Neuronal stem cell (in vitro differentiated cells): ENCODE measurements at regions not wholly inside any gene's neighbourhood (a gene's known extent, or its start where the extent isn't known, plus 50 kb on each side); places are given as distances from the start of the nearest gene placed in this dataset.

Experiments
- DNase-seq: peaks from one replicate; pipeline ENCODE4 v3.0.0-alpha.2; 2013; ENCODE audit warnings: low spot score
- H2AFZ ChIP-seq: one replicate; pipeline ENCODE4 v1.6.1; 2013; ENCODE audit warnings: mild to moderate bottlenecking, low read length, inconsistent platforms
- H2AK5ac ChIP-seq: 2 replicates; pipeline ENCODE4 v1.6.1; 2013; ENCODE audit warnings: low read depth, mild to moderate bottlenecking, inconsistent platforms, low read length, moderate library complexity, mixed read lengths
- H2BK120ac ChIP-seq: 2 replicates; pipeline ENCODE4 v1.6.1; 2013; ENCODE audit warnings: low read depth, mild to moderate bottlenecking, inconsistent platforms, low read length, moderate library complexity, mixed read lengths
- H2BK12ac ChIP-seq: one replicate; pipeline ENCODE4 v1.6.1; 2013; ENCODE audit warnings: low read length, inconsistent platforms
- H2BK15ac ChIP-seq: 2 replicates; pipeline ENCODE4 v1.6.1; 2013; ENCODE audit warnings: mild to moderate bottlenecking, low read length, inconsistent platforms, mixed read lengths
- H2BK5ac ChIP-seq: one replicate; pipeline ENCODE4 v1.6.1; 2013; ENCODE audit warnings: inconsistent platforms, mild to moderate bottlenecking, low read length, moderate library complexity
- H3K14ac ChIP-seq: one replicate; pipeline ENCODE4 v1.6.1; 2013; ENCODE audit warnings: low read length, inconsistent platforms
- H3K18ac ChIP-seq: 2 replicates; pipeline ENCODE4 v1.6.1; 2013; ENCODE audit warnings: low read length, inconsistent platforms
- H3K23ac ChIP-seq: 2 replicates; pipeline ENCODE4 v1.6.1; 2013; ENCODE audit warnings: low read depth, mild to moderate bottlenecking, mixed read lengths, low read length, inconsistent platforms; ENCODE audit not compliant: poor library complexity
- H3K27ac ChIP-seq: replicated peaks from 3 replicates; pipeline ENCODE4 v1.5.1; 2013; ENCODE audit warnings: low read length, inconsistent platforms
- H3K27me3 ChIP-seq, 3 experiments: 2 replicates each; pipeline ENCODE4 v1.6.1; 2013; ENCODE audit warnings: low read length in 3 of 3, mild to moderate bottlenecking in 2 of 3, inconsistent platforms in 1 of 3, low read depth in 1 of 3, mixed read lengths in 1 of 3, moderate library complexity in 1 of 3; ENCODE audit not compliant: control insufficient read depth in 3 of 3, insufficient read depth in 3 of 3
- H3K36me3 ChIP-seq, 2 donors: replicated peaks in 1 of 2; 2 replicates each; pipeline ENCODE4 v1.6.1; 2013; ENCODE audit warnings: low read length in 2 of 2; ENCODE audit not compliant: control insufficient read depth in 2 of 2, insufficient read depth in 2 of 2
- H3K4ac ChIP-seq: 2 replicates; pipeline ENCODE4 v1.6.1; 2013; ENCODE audit warnings: inconsistent platforms, mild to moderate bottlenecking, low read length, moderate library complexity
- H3K4me1 ChIP-seq, 2 donors: 1 replicate in 1 of 2; 2 replicates in 1 of 2; pipeline ENCODE4 v1.6.1; 2013; ENCODE audit warnings: low read length in 2 of 2, low read depth in 1 of 2; ENCODE audit not compliant: control insufficient read depth in 2 of 2, insufficient read depth in 1 of 2
- H3K4me2 ChIP-seq: one replicate; pipeline ENCODE4 v1.6.1; 2013; ENCODE audit warnings: mild to moderate bottlenecking, low read length, inconsistent platforms; ENCODE audit not compliant: insufficient read depth, poor library complexity, severe bottlenecking
- H3K4me3 ChIP-seq, 2 donors: 2 replicates each; pipeline ENCODE4 v1.5.1; 2013; ENCODE audit warnings: low read length in 2 of 2, mild to moderate bottlenecking in 2 of 2, inconsistent platforms in 1 of 2, moderate library complexity in 1 of 2
- H3K79me1 ChIP-seq: one replicate; pipeline ENCODE4 v1.6.1; 2013; ENCODE audit warnings: low read depth, mild to moderate bottlenecking, inconsistent platforms, low read length, moderate library complexity
- H3K9ac ChIP-seq: one replicate; pipeline ENCODE4 v1.6.1; 2013; ENCODE audit warnings: mild to moderate bottlenecking, low read depth, low read length, inconsistent platforms; ENCODE audit not compliant: poor library complexity
- H3K9me3 ChIP-seq, 2 donors: replicated peaks in 1 of 2; 2 replicates each; pipeline versions ENCODE3 to v1.6.1; 2013; ENCODE audit warnings: low read length in 2 of 2, mild to moderate bottlenecking in 2 of 2, inconsistent platforms in 1 of 2, low read depth in 1 of 2, mixed read lengths in 1 of 2, moderate library complexity in 1 of 2; ENCODE audit not compliant: control insufficient read depth in 2 of 2, insufficient read depth in 1 of 2
- H4K8ac ChIP-seq: one replicate; pipeline ENCODE4 v1.6.1; 2013; ENCODE audit warnings: low read depth, mild to moderate bottlenecking, inconsistent platforms, low read length, moderate library complexity
- H4K91ac ChIP-seq: one replicate; pipeline ENCODE4 v1.6.1; 2013; ENCODE audit warnings: low read length, low read depth, mild to moderate bottlenecking, inconsistent platforms; ENCODE audit not compliant: poor library complexity
- WGBS, 2 donors: extraction: QIAGEN DNeasy Blood & Tissue Kit; methylation state at CpG; one replicate each; pipeline ENCODE4 v1.1.7; 2013; ENCODE audit warnings: missing lambda C conversion rate in 2 of 2, mixed read lengths in 1 of 2; ENCODE audit not compliant: insufficient read length in 2 of 2, insufficient replicate concordance in 1 of 2; ENCODE audit errors: extremely low coverage in 2 of 2; 5-methylcytosine and 5-hydroxymethylcytosine counted together

- WGBS, 2 donors: no CpG with 5 or more reads among the region's 2 CpGs
- no peak for DNase-seq
- no peaks in the 10 kb centered on the region for H3K9me3 ChIP-seq
- H3K4me1 ChIP-seq: no peaks in the 10 kb centered on the region
- H2AFZ ChIP-seq: no peak overlapping the region
- no peak overlapping the region for H2AK5ac ChIP-seq
- no peak overlapping the region for H3K9ac ChIP-seq
- no peak overlapping the region for H3K4ac ChIP-seq
- H3K4me3 ChIP-seq: no peak overlapping the region
- H4K8ac ChIP-seq: no peak overlapping the region
- no peak overlapping the region for H2BK15ac ChIP-seq
- no peak overlapping the region for H3K23ac ChIP-seq
- no peaks in the 10 kb centered on the region for H3K36me3 ChIP-seq
- no peak overlapping the region for H3K18ac ChIP-seq
- H3K79me1 ChIP-seq: no peaks in the 10 kb centered on the region
- no peak overlapping the region for H4K91ac ChIP-seq
- H3K14ac ChIP-seq: no peak overlapping the region
- no peak overlapping the region for H2BK120ac ChIP-seq
- no peaks in the 10 kb centered on the region for H3K27me3 ChIP-seq
- H3K4me2 ChIP-seq: no peak overlapping the region
- no peak overlapping the region for H2BK5ac ChIP-seq
- no peak overlapping the region for H2BK12ac ChIP-seq
- H3K27ac ChIP-seq: no peak overlapping the region
Observed at GRCh38 chrX:87236830-87237440, 280.7 kb upstream of the KLHL4 start.

- Histone ChIP-seq H3K27me3 (no peaks in the 10 kb centered on the region), H3K79me1 (no peaks in the 10 kb centered on the region), H4K91ac (no peak overlapping the region), H3K23ac (no peak overlapping the region), H3K27ac (no peak overlapping the region), H3K9ac (no peak overlapping the region), H4K8ac (no peak overlapping the region), H3K36me3 (no peaks in the 10 kb centered on the region), H3K4me3 (no peak overlapping the region), H2BK120ac (no peak overlapping the region), H3K9me3 (no peaks in the 10 kb centered on the region), H2AK5ac (no peak overlapping the region), H3K4me1 (no peaks in the 10 kb centered on the region), H2BK12ac (no peak overlapping the region), H3K4ac (no peak overlapping the region), H3K18ac (no peak overlapping the region), H3K4me2 (no peak overlapping the region), H2BK15ac (no peak overlapping the region), H2AFZ (peak overlapping the region; percentile 73), H3K14ac (no peak overlapping the region), H2BK5ac (no peak overlapping the region)
- no CpG with 5 or more reads among the region's 5 CpGs for WGBS, 2 donors
- no peak for DNase-seq
Observed at GRCh38 chrX:87265518-87265917, 252.1 kb upstream of the KLHL4 start.

- Histone ChIP-seq H2BK15ac (no peak overlapping the region), H3K23ac (no peak overlapping the region), H3K36me3 (no peaks in the 10 kb centered on the region), H2AK5ac (no peak overlapping the region), H3K27me3 (no peaks in the 10 kb centered on the region), H3K18ac (no peak overlapping the region), H3K79me1 (no peaks in the 10 kb centered on the region), H3K27ac (no peak overlapping the region), H3K4me3 (no peak overlapping the region), H2BK120ac (no peak overlapping the region), H3K9ac (no peak overlapping the region), H3K4me1 (no peaks in the 10 kb centered on the region), H3K14ac (no peak overlapping the region), H4K91ac (no peak overlapping the region), H3K4ac (no peak overlapping the region), H2BK12ac (no peak overlapping the region), H3K9me3 (no peaks in the 10 kb centered on the region), H4K8ac (no peak overlapping the region), H2AFZ (no peak overlapping the region), H2BK5ac (no peak overlapping the region), H3K4me2 (no peak overlapping the region)
- DNase-seq: no peak
Observed at GRCh38 chrX:87272491-87272890, 245.1 kb upstream of the KLHL4 start.

GRCh38 chrX:87299563-87300160, 217.9 kb upstream of the KLHL4 start:
- H4K8ac ChIP-seq: no peak overlapping the region
- no peak overlapping the region for H3K14ac ChIP-seq
- no peak overlapping the region for H3K4me3 ChIP-seq
- no peaks in the 10 kb centered on the region for H3K27me3 ChIP-seq
- H3K4me1 ChIP-seq: no peaks in the 10 kb centered on the region
- H3K4ac ChIP-seq: no peak overlapping the region
- no peak overlapping the region for H4K91ac ChIP-seq
- no peak overlapping the region for H3K4me2 ChIP-seq
- no peak overlapping the region for H2AK5ac ChIP-seq
- H3K9me3 ChIP-seq: no peaks in the 10 kb centered on the region
- no CpG with 5 or more reads among the region's 4 CpGs for WGBS, 2 donors
- no peak overlapping the region for H3K27ac ChIP-seq
- no peak overlapping the region for H3K23ac ChIP-seq
- no peak overlapping the region for H2BK5ac ChIP-seq
- no peak overlapping the region for H2AFZ ChIP-seq
- no peak overlapping the region for H3K9ac ChIP-seq
- no peak overlapping the region for H2BK12ac ChIP-seq
- H2BK15ac ChIP-seq: no peak overlapping the region
- H3K18ac ChIP-seq: no peak overlapping the region
- no peaks in the 10 kb centered on the region for H3K36me3 ChIP-seq
- no peaks in the 10 kb centered on the region for H3K79me1 ChIP-seq
- DNase-seq: peak; percentile 1
- H2BK120ac ChIP-seq: no peak overlapping the region
